ENCODE measurements at regions not wholly inside any gene's neighbourhood (a gene's known extent, or its start where the extent isn't known, plus 50 kb on each side); places are given as distances from the start of the nearest gene placed in this dataset.

- TF ChIP-seq CTCF (IDR thresholded peaks at IDR 0.05; ENCODE audit: insufficient read depth, low read length) (no peak), POLR2AphosphoS5 (IDR thresholded peaks at IDR 0.05; ENCODE audit: low read depth) (no peak), REST (IDR thresholded peaks at IDR 0.05; ENCODE audit: insufficient replicate concordance, low read depth) (no peak)
Measured at GRCh38 chr5:92163906-92164305, 780.8 kb upstream of the ARRDC3 start.

Data from HL-60 (cell line).